Jurkat, Clone E6-1 (cell line): ENCODE measurements at regions not wholly inside any gene's neighbourhood (a gene's known extent, or its start where the extent isn't known, plus 50 kb on each side); places are given as distances from the start of the nearest gene placed in this dataset.
A peak's percentile ranks its signal among the peaks of the same experiment; 100 is the strongest.

Experiments
- DNase-seq: peaks from one replicate; pipeline ENCODE4 v3.0.0-alpha.2; 2011; ENCODE audit warnings: low read depth, low spot score
- H3K4me3 ChIP-seq: 2 replicates; pipeline ENCODE4 v1.5.1; 2011; ENCODE audit warnings: mild to moderate bottlenecking, low read length, control low read depth, moderate library complexity

GRCh38 chr12:107258780-107259179 is 165.4 kb upstream of the CRY1 start:
- no peak for DNase-seq
- H3K4me3 ChIP-seq = no peak overlapping the region

GRCh38 chr12:107263980-107264379 is 170.6 kb upstream of the CRY1 start:
- no peak overlapping the region for H3K4me3 ChIP-seq
- DNase-seq = no peak

GRCh38 chr12:107264667-107265066 is 171.3 kb upstream of the CRY1 start:
- H3K4me3 ChIP-seq = no peak overlapping the region
- no peak for DNase-seq

- DNase-seq = no peak
- no peak overlapping the region for H3K4me3 ChIP-seq
Measured at GRCh38 chr12:107267604-107268003, 174.3 kb upstream of the CRY1 start.

GRCh38 chr12:107271523-107271922 is 178.2 kb upstream of the CRY1 start:
- no peak for DNase-seq
- no peak overlapping the region for H3K4me3 ChIP-seq

- no peak overlapping the region for H3K4me3 ChIP-seq
- no peak for DNase-seq
Measured at GRCh38 chr12:107275530-107275929, 182.2 kb upstream of the CRY1 start.

- no peak for DNase-seq
Measured at GRCh38 chr12:107277855-107278254, 184.5 kb upstream of the CRY1 start.

GRCh38 chr12:107282628-107283027 is 189.3 kb upstream of the CRY1 start:
- no peak overlapping the region for H3K4me3 ChIP-seq
- no peak for DNase-seq

More at GRCh38 chr12:107277855-107278254, 184.5 kb upstream of the CRY1 start:
- no peak overlapping the region for H3K4me3 ChIP-seq

GRCh38 chr12:107283652-107284051 is 190.3 kb upstream of the CRY1 start:
- no peak overlapping the region for H3K4me3 ChIP-seq
- DNase-seq = no peak

- H3K4me3 ChIP-seq = no peak overlapping the region
- DNase-seq = no peak
Measured at GRCh38 chr12:107284692-107285091, 191.3 kb upstream of the CRY1 start.

- peak overlapping the region; percentile 15 for H3K4me3 ChIP-seq
- peak; percentile 67 for DNase-seq
Measured at GRCh38 chr12:107287436-107288413, 194.4 kb upstream of the CRY1 start.

GRCh38 chr12:107288414-107289127 is 195.2 kb upstream of the CRY1 start:
- DNase-seq = no peak
- no peak overlapping the region for H3K4me3 ChIP-seq

GRCh38 chr12:107291018-107291417 is 197.7 kb upstream of the CRY1 start:
- no peak overlapping the region for H3K4me3 ChIP-seq
- no peak for DNase-seq

GRCh38 chr12:107296681-107297089 is 203.3 kb upstream of the CRY1 start:
- no peak overlapping the region for H3K4me3 ChIP-seq

GRCh38 chr12:107302649-107303341 is 209.4 kb upstream of the CRY1 start:
- H3K4me3 ChIP-seq = no peak overlapping the region
- no peak for DNase-seq

More at GRCh38 chr12:107296681-107297089, 203.3 kb upstream of the CRY1 start:
- no peak for DNase-seq

- DNase-seq = no peak
- no peak overlapping the region for H3K4me3 ChIP-seq
Measured at GRCh38 chr12:107304588-107305532, 211.5 kb upstream of the CRY1 start.

- DNase-seq = no peak
- H3K4me3 ChIP-seq = no peak overlapping the region
Measured at GRCh38 chr12:107306141-107306659, 212.9 kb upstream of the CRY1 start.

GRCh38 chr12:107308310-107308709 is 215.0 kb upstream of the CRY1 start:
- DNase-seq = no peak
- no peak overlapping the region for H3K4me3 ChIP-seq
